Astrocyte of the spinal cord (primary cell): ENCODE measurements at regions not wholly inside any gene's neighbourhood (a gene's known extent, or its start where the extent isn't known, plus 50 kb on each side); places are given as distances from the start of the nearest gene placed in this dataset.

Experiments
- DNase-seq: peaks from one replicate; pipeline ENCODE4 v3.0.0; 2011; ENCODE audit warnings: low read depth, low spot score
- H3K4me3 ChIP-seq: 2 replicates; pipeline ENCODE4 v1.5.1; 2011; ENCODE audit warnings: low read depth, mild to moderate bottlenecking, low read length, moderate library complexity
- in situ Hi-C: cut with HindIII; loops from 2 replicates; pipeline ENCODE4 v1.10.0; 2017; ENCODE audit warnings: low sequenced_read_pairs
- TF ChIP-seq, protein P1 (sequence below): IDR thresholded peaks from 2 replicates; pipeline ENCODE4 v1.5.1; 2012; ENCODE audit warnings: low read depth, mild to moderate bottlenecking, low read length, inconsistent platforms

DNA sequence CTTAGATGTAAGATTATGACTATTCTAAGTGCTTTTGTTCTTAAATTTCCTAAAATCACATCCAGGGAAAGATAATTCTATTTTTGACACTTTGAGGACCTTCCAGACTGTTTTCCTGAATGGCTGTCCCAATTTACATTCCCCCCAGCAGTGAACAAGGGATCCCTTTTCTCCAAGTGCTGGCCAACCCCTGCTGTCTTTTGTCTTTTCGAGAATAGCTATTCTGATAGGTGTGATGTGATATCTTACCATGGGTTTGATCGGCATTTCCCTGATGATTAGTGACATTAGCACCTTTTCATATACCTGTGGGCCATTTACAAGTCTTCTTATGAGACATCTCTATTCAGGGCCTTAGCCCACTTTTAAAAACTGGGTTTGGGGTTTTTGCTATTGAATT is 526.7 kb upstream of the FZD8 start:
- no peak overlapping the region for H3K4me3 ChIP-seq
- in situ Hi-C loops = no loop called here
- no peak for DNase-seq
- TF ChIP-seq, protein P1, sequence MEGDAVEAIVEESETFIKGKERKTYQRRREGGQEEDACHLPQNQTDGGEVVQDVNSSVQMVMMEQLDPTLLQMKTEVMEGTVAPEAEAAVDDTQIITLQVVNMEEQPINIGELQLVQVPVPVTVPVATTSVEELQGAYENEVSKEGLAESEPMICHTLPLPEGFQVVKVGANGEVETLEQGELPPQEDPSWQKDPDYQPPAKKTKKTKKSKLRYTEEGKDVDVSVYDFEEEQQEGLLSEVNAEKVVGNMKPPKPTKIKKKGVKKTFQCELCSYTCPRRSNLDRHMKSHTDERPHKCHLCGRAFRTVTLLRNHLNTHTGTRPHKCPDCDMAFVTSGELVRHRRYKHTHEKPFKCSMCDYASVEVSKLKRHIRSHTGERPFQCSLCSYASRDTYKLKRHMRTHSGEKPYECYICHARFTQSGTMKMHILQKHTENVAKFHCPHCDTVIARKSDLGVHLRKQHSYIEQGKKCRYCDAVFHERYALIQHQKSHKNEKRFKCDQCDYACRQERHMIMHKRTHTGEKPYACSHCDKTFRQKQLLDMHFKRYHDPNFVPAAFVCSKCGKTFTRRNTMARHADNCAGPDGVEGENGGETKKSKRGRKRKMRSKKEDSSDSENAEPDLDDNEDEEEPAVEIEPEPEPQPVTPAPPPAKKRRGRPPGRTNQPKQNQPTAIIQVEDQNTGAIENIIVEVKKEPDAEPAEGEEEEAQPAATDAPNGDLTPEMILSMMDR = no peak

DNA sequence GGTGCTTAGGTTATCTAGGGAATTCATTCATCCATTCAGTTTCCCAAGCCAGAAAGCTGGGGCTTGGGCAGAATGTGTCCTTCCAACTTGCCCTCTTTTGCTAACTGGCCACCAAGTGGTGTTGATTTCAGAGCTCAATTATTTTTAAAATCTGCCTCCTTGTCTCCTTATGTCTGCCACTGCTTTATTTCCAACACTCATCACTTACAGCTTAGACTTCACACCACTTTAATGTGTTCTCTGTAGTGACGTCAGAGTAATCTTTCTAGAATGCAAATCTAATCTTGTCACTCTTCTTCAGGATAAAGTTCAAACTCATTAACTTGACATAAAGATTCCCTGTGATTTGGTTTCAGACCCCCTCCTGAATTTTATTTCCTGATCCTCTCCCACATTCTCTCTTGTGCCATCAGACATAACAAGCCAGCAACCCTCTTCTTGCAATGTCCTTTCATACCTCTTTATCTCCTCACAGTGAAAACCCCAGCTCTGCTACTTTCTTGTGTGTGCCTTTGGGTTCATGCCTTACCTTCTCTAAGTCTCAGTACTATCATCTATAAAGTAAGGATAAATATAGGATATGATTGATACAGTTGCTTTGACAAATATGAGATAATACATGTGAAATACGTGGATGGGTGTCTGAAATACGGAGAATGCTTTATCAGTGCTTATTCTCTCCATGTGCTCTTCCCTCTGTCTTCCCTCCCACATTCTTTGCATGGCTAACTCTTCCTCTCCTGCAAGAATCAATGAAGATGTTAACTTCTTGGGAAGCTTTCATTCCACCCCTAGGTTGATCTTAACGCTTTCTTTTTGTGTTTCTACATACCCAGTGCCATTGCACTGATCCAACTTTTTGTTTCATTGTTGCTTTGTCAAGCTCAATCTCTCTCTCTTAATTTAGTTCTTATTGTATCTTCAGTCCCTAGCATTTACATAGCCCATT is 522.7 kb upstream of the FZD8 start:
- TF ChIP-seq, protein P1 = no peak
- in situ Hi-C loops = no loop called here
- no peak for DNase-seq
- no peak overlapping the region for H3K4me3 ChIP-seq

DNA sequence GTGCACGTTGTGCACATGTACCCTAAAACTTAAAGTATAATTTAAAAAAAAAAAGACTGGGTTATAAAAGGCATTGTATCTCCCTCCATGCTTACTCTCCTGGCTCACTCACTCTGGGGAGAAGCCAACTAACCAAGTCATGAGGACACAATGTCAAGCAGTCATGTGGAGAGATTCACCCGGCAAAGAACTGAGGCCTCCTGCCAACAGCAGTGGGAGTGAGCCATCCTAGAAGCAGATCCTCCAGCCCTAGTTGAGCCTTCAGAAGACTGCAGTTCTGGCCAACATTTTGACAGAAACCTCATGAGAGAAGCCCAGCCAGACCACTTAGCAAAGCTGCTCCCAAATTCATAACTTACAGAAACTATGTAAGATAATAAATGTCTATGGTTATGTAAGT is 521.7 kb upstream of the FZD8 start:
- no peak overlapping the region for H3K4me3 ChIP-seq
- in situ Hi-C loops = no loop called here
- no peak for DNase-seq

DNA sequence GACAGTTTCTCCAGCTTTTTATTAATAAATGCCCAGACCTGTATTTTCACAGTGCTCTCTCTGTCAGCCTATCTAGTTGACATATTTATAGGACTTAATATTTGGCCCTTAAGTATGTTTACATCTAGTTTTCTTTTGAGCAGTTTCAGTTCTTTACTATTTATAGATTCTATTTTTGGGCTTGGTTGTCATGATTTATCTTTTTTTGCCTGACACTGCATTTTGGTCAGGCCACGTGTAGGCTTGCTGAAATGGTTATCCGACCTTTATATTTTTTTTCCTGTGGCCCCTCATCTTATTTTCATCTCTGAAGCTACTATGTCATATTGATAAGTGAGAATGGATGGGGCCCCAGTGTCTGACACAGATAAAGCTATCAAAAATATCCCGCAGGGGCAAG is 515.4 kb upstream of the FZD8 start:
- H3K4me3 ChIP-seq = no peak overlapping the region
- TF ChIP-seq, protein P1 = no peak
- no peak for DNase-seq
- in situ Hi-C loops = no loop called here

More for the DNA sequence above, 521.7 kb upstream of the FZD8 start:
- TF ChIP-seq, protein P1 = no peak

DNA sequence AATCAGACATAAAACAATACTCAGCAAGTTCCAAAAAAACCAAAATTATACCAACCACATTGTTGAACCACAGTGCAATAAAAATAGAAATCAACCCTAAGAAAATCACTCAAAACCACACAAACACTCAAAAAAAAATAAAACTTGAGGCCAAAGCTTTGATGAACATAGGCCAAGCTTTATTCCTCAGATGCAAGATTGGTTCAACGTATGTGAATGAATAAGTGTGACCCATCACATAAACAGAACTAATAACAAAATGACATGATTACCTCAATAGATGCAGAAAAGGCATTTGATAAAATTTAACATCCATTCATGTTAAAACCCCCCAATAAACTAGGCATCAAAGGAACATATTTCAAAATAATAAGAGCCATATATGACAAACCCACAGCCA is 506.1 kb upstream of the FZD8 start:
- H3K4me3 ChIP-seq = no peak overlapping the region
- in situ Hi-C loops = no loop called here
- DNase-seq = no peak
- TF ChIP-seq, protein P1 = no peak

DNA sequence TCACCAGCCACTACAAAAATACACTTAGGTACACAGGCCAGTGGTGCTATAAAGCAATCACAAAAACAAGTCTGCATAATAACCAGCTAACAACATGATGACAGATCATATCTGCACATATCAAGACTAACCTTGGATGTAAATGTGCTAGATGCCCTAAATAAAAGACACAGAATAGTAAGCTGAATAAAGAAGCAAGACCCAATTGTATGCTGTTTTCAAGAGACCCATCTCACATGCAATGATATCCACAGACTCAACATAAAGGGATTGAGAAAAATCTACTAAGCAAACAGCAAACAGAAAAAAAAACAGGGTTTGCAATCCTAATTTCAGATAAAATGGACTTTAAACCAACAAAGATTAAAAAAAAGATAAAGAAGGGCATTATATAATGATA is 505.4 kb upstream of the FZD8 start:
- no peak overlapping the region for H3K4me3 ChIP-seq
- in situ Hi-C loops = no loop called here
- no peak for DNase-seq
- TF ChIP-seq, protein P1 = no peak
